T-helper 1 cell treated with Interleukin-12 subunit alpha and Interleukin-12 subunit beta and Interleukin-4 antibody, amounts not matched to agents 30 μg/mL and 1 μg/mL, for 36 hours (primary cell): ENCODE measurements at regions not wholly inside any gene's neighbourhood (a gene's known extent, or its start where the extent isn't known, plus 50 kb on each side); places are given as distances from the start of the nearest gene placed in this dataset.
"Not testable (repeated sequence)": the region's sequence is repeated elsewhere in the genome, so short reads cannot be mapped to it uniquely, and the experiment has no call there.

Experiments
- H3K27ac Mint-ChIP-seq: one replicate; pipeline ENCODE4 v1.8.0; 2021; ENCODE audit warnings: mild to moderate bottlenecking, mixed read lengths
- H3K27me3 Mint-ChIP-seq: one replicate; pipeline ENCODE4 v1.8.0; 2021; ENCODE audit warnings: low read depth, mixed read lengths
- H3K36me3 Mint-ChIP-seq: one replicate; pipeline ENCODE4 v1.8.0; 2021; ENCODE audit warnings: low read depth, mixed read lengths
- H3K4me1 Mint-ChIP-seq: one replicate; pipeline ENCODE4 v1.8.0; 2021; ENCODE audit warnings: low read depth, mixed read lengths
- H3K4me3 Mint-ChIP-seq: one replicate; pipeline ENCODE4 v1.8.0; 2021; ENCODE audit warnings: mild to moderate bottlenecking, moderate library complexity, mixed read lengths
- H3K9me3 Mint-ChIP-seq: one replicate; pipeline ENCODE4 v1.8.0; 2021; ENCODE audit warnings: mixed read lengths

GRCh38 chr1:221530791-221531190 lies 211.1 kb downstream of the DUSP10 start:
- Mint-ChIP-seq H3K9me3 (no peaks in the 10 kb centered on the region), H3K4me3 (no peak overlapping the region), H3K36me3 (no peaks in the 10 kb centered on the region), H3K27ac (no peak overlapping the region), H3K27me3 (peaks cover 23% of the 10 kb centered on the region), H3K4me1 (peaks cover 1% of the 10 kb centered on the region)

- Mint-ChIP-seq H3K27me3 (peaks cover 31% of the 10 kb centered on the region), H3K27ac (no peak overlapping the region), H3K36me3 (no peaks in the 10 kb centered on the region), H3K4me3 (no peak overlapping the region), H3K4me1 (peaks cover 1% of the 10 kb centered on the region), H3K9me3 (no peaks in the 10 kb centered on the region)
These were observed 209.7 kb downstream of the DUSP10 start for GRCh38 chr1:221532071-221532773.

GRCh38 chr1:221541296-221541695 lies 200.6 kb downstream of the DUSP10 start:
- Mint-ChIP-seq H3K27me3 (peaks cover 55% of the 10 kb centered on the region), H3K4me3 (no peak overlapping the region), H3K27ac (no peak overlapping the region), H3K4me1 (no peaks in the 10 kb centered on the region), H3K36me3 (no peaks in the 10 kb centered on the region), H3K9me3 (no peaks in the 10 kb centered on the region)

GRCh38 chr1:221543529-221544120 lies 198.3 kb downstream of the DUSP10 start:
- Mint-ChIP-seq H3K4me3 (no peak overlapping the region), H3K27me3 (peaks cover 37% of the 10 kb centered on the region), H3K36me3 (no peaks in the 10 kb centered on the region), H3K27ac (no peak overlapping the region), H3K4me1 (no peaks in the 10 kb centered on the region), H3K9me3 (no peaks in the 10 kb centered on the region)

GRCh38 chr1:221548942-221549341 lies 192.9 kb downstream of the DUSP10 start:
- H3K36me3 Mint-ChIP-seq = no peaks in the 10 kb centered on the region
- H3K4me1 Mint-ChIP-seq = no peaks in the 10 kb centered on the region
- H3K9me3 Mint-ChIP-seq = no peaks in the 10 kb centered on the region
- H3K4me3 Mint-ChIP-seq = no peak overlapping the region
- H3K27me3 Mint-ChIP-seq = peaks cover 15% of the 10 kb centered on the region
- H3K27ac Mint-ChIP-seq = no peak overlapping the region

- H3K4me1 Mint-ChIP-seq = no peaks in the 10 kb centered on the region
- no peak overlapping the region for H3K4me3 Mint-ChIP-seq
- H3K27me3 Mint-ChIP-seq = peaks cover 12% of the 10 kb centered on the region
- no peaks in the 10 kb centered on the region for H3K36me3 Mint-ChIP-seq
- no peaks in the 10 kb centered on the region for H3K9me3 Mint-ChIP-seq
- no peak overlapping the region for H3K27ac Mint-ChIP-seq
These were observed 192.1 kb downstream of the DUSP10 start for GRCh38 chr1:221549815-221550214.

- not testable (repeated sequence) for H3K36me3 Mint-ChIP-seq, H3K27ac Mint-ChIP-seq, H3K27me3 Mint-ChIP-seq, H3K4me1 Mint-ChIP-seq, H3K9me3 Mint-ChIP-seq, H3K4me3 Mint-ChIP-seq
These were observed 189.1 kb downstream of the DUSP10 start for GRCh38 chr1:221552792-221553191.

- Mint-ChIP-seq H3K4me1 (no peaks in the 10 kb centered on the region), H3K4me3 (no peak overlapping the region), H3K27me3 (peaks cover 27% of the 10 kb centered on the region), H3K36me3 (no peaks in the 10 kb centered on the region), H3K9me3 (no peaks in the 10 kb centered on the region), H3K27ac (no peak overlapping the region)
These were observed 186.0 kb downstream of the DUSP10 start for GRCh38 chr1:221555689-221556433.

- H3K27ac Mint-ChIP-seq = no peak overlapping the region
- no peaks in the 10 kb centered on the region for H3K36me3 Mint-ChIP-seq
- no peaks in the 10 kb centered on the region for H3K4me1 Mint-ChIP-seq
- H3K9me3 Mint-ChIP-seq = no peaks in the 10 kb centered on the region
- peaks cover 31% of the 10 kb centered on the region for H3K27me3 Mint-ChIP-seq
- H3K4me3 Mint-ChIP-seq = no peak overlapping the region
These were observed 185.5 kb downstream of the DUSP10 start for GRCh38 chr1:221556435-221556834.

- Mint-ChIP-seq H3K4me3 (no peak overlapping the region), H3K36me3 (no peaks in the 10 kb centered on the region), H3K4me1 (no peaks in the 10 kb centered on the region), H3K9me3 (no peaks in the 10 kb centered on the region), H3K27me3 (peaks cover 32% of the 10 kb centered on the region), H3K27ac (no peak overlapping the region)
These were observed 184.9 kb downstream of the DUSP10 start for GRCh38 chr1:221557013-221557412.

GRCh38 chr1:221558396-221558795 lies 183.5 kb downstream of the DUSP10 start:
- H3K27ac Mint-ChIP-seq = no peak overlapping the region
- H3K4me1 Mint-ChIP-seq = no peaks in the 10 kb centered on the region
- H3K4me3 Mint-ChIP-seq = no peak overlapping the region
- no peaks in the 10 kb centered on the region for H3K36me3 Mint-ChIP-seq
- H3K27me3 Mint-ChIP-seq = peaks cover 32% of the 10 kb centered on the region
- no peaks in the 10 kb centered on the region for H3K9me3 Mint-ChIP-seq

GRCh38 chr1:221559911-221560310 lies 182.0 kb downstream of the DUSP10 start:
- H3K4me3 Mint-ChIP-seq = no peak overlapping the region

GRCh38 chr1:221562542-221563475 lies 179.1 kb downstream of the DUSP10 start:
- Mint-ChIP-seq H3K9me3 (no peaks in the 10 kb centered on the region), H3K27me3 (peaks cover 36% of the 10 kb centered on the region), H3K27ac (no peak overlapping the region), H3K36me3 (no peaks in the 10 kb centered on the region), H3K4me1 (no peaks in the 10 kb centered on the region), H3K4me3 (no peak overlapping the region)

More at GRCh38 chr1:221559911-221560310, 182.0 kb downstream of the DUSP10 start:
- H3K36me3 Mint-ChIP-seq = no peaks in the 10 kb centered on the region
- peaks cover 32% of the 10 kb centered on the region for H3K27me3 Mint-ChIP-seq
- no peaks in the 10 kb centered on the region for H3K4me1 Mint-ChIP-seq
- no peaks in the 10 kb centered on the region for H3K9me3 Mint-ChIP-seq
- H3K27ac Mint-ChIP-seq = no peak overlapping the region

- Mint-ChIP-seq H3K27ac (no peak overlapping the region), H3K4me1 (no peaks in the 10 kb centered on the region)
These were observed 178.4 kb downstream of the DUSP10 start for GRCh38 chr1:221563476-221563921.

More at GRCh38 chr1:221563476-221563921, 178.4 kb downstream of the DUSP10 start:
- H3K9me3 Mint-ChIP-seq = no peaks in the 10 kb centered on the region
- H3K4me3 Mint-ChIP-seq = no peak overlapping the region
- H3K36me3 Mint-ChIP-seq = no peaks in the 10 kb centered on the region
- H3K27me3 Mint-ChIP-seq = peaks cover 34% of the 10 kb centered on the region
